Panc1 (cell line): ENCODE measurements at regions not wholly inside any gene's neighbourhood (a gene's known extent, or its start where the extent isn't known, plus 50 kb on each side); places are given as distances from the start of the nearest gene placed in this dataset.
A peak's percentile ranks its signal among the peaks of the same experiment; 100 is the strongest.
"Not testable (repeated sequence)": the region's sequence is repeated elsewhere in the genome, so short reads cannot be mapped to it uniquely, and the experiment has no call there.

ENCODE experiments used
- POLR2AphosphoS5 ChIP-seq: IDR thresholded peaks from 2 replicates; pipeline ENCODE4 v1.6.1; 2012; ENCODE audit warnings: mild to moderate bottlenecking, low read depth, low read length, moderate library complexity
- TCF7L2 ChIP-seq: IDR thresholded peaks from 2 replicates; pipeline ENCODE4 v1.6.1; 2011; ENCODE audit warnings: mild to moderate bottlenecking, low read depth, low read length, inconsistent platforms
- TF ChIP-seq, protein P1 (sequence below): fragments of 450-650 bp; IDR thresholded peaks from 2 replicates; pipeline ENCODE4 v1.5.1; 2017; ENCODE audit warnings: mild to moderate bottlenecking
- TF ChIP-seq, protein P2 (sequence below), 2 experiments: IDR thresholded peaks; 2 replicates each; pipeline ENCODE4 v1.6.1; 2011 to 2012; ENCODE audit warnings: low read depth in 2 of 2, control low read depth in 1 of 2, low read length in 1 of 2, mild to moderate bottlenecking in 1 of 2, moderate library complexity in 1 of 2; ENCODE audit not compliant: insufficient read depth in 1 of 2

DNA sequence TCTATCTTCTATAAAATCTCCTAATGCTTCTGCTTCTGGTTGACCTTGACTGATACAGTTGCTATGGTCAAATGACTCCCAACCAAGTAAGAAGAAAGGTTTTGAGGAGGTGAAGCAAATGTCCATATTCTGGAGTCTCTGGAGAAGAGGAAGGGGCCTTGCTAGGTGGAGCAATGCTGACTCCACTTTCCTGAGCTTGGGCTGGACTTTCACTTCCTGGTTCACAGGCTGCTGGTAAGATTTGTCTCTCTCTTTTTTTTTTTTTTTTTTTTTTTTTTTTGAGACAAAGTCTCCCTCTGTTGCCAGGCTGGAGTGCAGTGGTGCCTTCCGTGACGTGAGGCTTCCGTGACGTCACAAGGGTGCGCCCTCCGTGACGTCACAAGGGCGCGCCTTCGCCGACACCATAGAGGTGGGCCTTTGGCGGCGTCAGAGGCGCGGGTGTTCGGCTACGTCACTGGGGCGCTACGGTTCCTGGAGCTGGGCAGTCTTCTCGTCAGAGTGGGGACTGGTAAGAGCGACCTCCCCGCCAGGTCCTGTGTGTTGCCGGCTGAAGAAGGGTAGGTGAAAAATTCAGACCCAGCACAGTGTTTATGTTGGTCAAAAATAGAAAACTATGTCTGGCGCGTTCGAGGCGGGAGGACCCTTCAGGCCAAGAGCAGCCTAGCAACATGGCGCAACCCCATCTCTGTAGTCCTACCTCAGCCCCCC is 93.7 kb upstream of the METTL14 start:
- TF ChIP-seq, protein P1, sequence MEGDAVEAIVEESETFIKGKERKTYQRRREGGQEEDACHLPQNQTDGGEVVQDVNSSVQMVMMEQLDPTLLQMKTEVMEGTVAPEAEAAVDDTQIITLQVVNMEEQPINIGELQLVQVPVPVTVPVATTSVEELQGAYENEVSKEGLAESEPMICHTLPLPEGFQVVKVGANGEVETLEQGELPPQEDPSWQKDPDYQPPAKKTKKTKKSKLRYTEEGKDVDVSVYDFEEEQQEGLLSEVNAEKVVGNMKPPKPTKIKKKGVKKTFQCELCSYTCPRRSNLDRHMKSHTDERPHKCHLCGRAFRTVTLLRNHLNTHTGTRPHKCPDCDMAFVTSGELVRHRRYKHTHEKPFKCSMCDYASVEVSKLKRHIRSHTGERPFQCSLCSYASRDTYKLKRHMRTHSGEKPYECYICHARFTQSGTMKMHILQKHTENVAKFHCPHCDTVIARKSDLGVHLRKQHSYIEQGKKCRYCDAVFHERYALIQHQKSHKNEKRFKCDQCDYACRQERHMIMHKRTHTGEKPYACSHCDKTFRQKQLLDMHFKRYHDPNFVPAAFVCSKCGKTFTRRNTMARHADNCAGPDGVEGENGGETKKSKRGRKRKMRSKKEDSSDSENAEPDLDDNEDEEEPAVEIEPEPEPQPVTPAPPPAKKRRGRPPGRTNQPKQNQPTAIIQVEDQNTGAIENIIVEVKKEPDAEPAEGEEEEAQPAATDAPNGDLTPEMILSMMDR, result not testable (repeated sequence)
- TF ChIP-seq POLR2AphosphoS5, result peak; percentile 33; the same call in 1 of the 2 replicates
- TF ChIP-seq, protein P2, sequence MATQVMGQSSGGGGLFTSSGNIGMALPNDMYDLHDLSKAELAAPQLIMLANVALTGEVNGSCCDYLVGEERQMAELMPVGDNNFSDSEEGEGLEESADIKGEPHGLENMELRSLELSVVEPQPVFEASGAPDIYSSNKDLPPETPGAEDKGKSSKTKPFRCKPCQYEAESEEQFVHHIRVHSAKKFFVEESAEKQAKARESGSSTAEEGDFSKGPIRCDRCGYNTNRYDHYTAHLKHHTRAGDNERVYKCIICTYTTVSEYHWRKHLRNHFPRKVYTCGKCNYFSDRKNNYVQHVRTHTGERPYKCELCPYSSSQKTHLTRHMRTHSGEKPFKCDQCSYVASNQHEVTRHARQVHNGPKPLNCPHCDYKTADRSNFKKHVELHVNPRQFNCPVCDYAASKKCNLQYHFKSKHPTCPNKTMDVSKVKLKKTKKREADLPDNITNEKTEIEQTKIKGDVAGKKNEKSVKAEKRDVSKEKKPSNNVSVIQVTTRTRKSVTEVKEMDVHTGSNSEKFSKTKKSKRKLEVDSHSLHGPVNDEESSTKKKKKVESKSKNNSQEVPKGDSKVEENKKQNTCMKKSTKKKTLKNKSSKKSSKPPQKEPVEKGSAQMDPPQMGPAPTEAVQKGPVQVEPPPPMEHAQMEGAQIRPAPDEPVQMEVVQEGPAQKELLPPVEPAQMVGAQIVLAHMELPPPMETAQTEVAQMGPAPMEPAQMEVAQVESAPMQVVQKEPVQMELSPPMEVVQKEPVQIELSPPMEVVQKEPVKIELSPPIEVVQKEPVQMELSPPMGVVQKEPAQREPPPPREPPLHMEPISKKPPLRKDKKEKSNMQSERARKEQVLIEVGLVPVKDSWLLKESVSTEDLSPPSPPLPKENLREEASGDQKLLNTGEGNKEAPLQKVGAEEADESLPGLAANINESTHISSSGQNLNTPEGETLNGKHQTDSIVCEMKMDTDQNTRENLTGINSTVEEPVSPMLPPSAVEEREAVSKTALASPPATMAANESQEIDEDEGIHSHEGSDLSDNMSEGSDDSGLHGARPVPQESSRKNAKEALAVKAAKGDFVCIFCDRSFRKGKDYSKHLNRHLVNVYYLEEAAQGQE (IDR thresholded peaks at IDR 0.05; ENCODE audit: insufficient read depth in 1 of 2, low read depth in 2 of 2, low read length in 1 of 2), result not testable (repeated sequence)
- TF ChIP-seq TCF7L2, result not testable (repeated sequence)
